Stimulated activated effector memory CD8-positive, alpha-beta T cell treated with anti-CD3 and anti-CD28 coated beads, Interleukin-12 subunit alpha, Interleukin-12 subunit beta, amount 100 ng/mL, for 72 hours (primary cell): ENCODE measurements at regions not wholly inside any gene's neighbourhood (a gene's known extent, or its start where the extent isn't known, plus 50 kb on each side); places are given as distances from the start of the nearest gene placed in this dataset.

Source experiments
- ATAC-seq: fragments of 150-1000 bp; cut with Tn5 transposase; 2 replicates; pipeline ENCODE4 v1.10.0; 2021
- DNase-seq, 2 donors: peaks; one replicate each; pipeline ENCODE4 v3.0.0; 2021 to 2022; ENCODE audit warnings: low spot score in 2 of 2
- H3K27ac Mint-ChIP-seq: one replicate; pipeline ENCODE4 v1.8.0; 2022; ENCODE audit warnings: mild to moderate bottlenecking, mixed read lengths
- H3K36me3 Mint-ChIP-seq: one replicate; pipeline ENCODE4 v1.8.0; 2022; ENCODE audit warnings: mild to moderate bottlenecking, mixed read lengths
- H3K4me1 Mint-ChIP-seq: one replicate; pipeline ENCODE4 v1.8.0; 2022; ENCODE audit warnings: mixed read lengths
- H3K4me3 Mint-ChIP-seq: one replicate; pipeline ENCODE4 v1.8.0; 2022; ENCODE audit warnings: mild to moderate bottlenecking, mixed read lengths
- H3K9me3 Mint-ChIP-seq: one replicate; pipeline ENCODE4 v1.8.0; 2022; ENCODE audit warnings: mixed read lengths

DNA sequence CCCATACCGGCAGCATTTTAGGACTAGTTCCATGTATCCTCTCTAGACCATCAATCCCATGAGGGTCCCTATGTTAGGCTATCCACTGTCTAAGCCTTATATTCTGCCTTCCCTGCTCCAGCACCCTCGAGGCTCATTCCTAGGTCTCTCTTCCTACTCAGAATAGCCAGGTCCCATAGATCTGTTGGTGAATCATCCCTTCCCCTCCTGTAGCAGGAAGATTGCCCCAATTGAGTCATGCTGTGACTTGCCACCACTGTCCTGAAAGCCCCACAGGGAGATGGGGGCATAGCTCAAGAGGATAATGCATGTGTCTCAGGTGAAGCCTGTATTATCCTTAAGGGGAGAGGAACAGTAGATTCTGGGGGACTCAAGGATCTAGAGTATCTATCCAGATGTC is 143.1 kb upstream of the MOCS1 start:
- Mint-ChIP-seq H3K27ac (no peak overlapping the region), H3K4me3 (no peak overlapping the region), H3K36me3 (no peaks in the 10 kb centered on the region), H3K4me1 (no peaks in the 10 kb centered on the region), H3K9me3 (peaks cover 2% of the 10 kb centered on the region)
- ATAC-seq (no peak), DNase-seq (no peak)

DNA sequence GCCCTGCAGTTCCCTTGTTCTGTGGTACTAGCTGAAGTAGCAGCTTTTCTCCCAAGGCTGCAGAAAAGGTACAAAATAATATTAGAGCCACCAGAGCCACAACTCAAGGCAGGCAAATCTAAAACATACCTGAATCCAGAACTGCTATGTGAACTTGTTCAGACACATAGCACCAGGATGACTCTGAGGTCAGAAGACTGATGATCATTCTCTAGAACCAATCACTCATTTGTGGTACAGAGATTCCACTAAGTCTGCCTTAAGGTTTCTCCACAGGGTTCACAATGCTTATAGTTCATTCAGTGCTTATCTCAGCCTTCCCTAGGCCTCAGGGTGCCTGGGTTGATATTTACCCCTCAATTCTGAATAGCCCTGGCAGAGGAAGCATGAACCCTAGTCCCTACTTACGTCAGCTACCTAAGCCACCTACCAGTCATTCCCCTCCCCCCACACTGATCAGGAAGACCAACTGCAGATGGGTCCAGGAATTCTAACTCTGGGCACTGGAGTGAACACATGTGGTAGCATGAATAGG is 140.9 kb upstream of the MOCS1 start:
- H3K4me3 Mint-ChIP-seq: no peak overlapping the region
- no peak overlapping the region for H3K27ac Mint-ChIP-seq
- peaks cover 2% of the 10 kb centered on the region for H3K9me3 Mint-ChIP-seq
- H3K36me3 Mint-ChIP-seq: no peaks in the 10 kb centered on the region
- no peak for ATAC-seq
- no peak for DNase-seq
- no peaks in the 10 kb centered on the region for H3K4me1 Mint-ChIP-seq

DNA sequence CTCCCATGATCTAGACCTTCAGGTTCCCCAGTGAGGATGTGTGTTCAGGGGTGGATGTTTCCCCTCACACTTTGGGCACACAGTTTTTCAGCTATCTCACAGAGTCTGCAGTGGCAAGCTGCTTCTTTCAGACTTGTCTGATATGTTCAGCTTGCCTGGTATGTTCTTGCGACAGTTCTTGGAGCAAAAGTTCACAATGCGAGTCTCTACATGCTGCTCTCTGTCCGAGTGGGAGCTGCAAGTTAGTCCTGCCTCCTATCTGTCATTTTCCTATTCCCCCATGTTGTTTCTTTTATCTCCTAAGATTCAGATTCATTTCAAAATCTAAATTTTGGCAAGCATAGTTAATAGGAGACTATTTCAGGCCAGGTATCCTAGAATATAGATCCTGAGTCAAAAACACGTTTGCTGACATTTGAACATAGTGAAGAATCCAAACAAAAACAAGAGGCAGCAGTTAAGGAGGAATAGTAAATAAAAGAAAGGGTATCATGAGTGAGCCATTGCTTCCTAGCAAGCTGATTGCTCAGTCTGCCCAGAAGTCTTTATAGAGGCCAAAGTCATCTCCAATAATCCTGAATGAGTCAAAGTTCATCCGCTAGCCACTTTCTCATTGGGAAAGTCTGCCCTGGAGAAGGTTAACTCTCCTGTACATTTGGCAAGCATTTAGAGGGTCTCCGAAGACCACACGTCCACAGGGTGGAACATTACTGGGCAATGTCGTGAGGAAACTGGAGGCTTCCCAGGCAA is 140.2 kb upstream of the MOCS1 start:
- Mint-ChIP-seq H3K36me3 (no peaks in the 10 kb centered on the region), H3K27ac (no peak overlapping the region), H3K4me3 (no peak overlapping the region), H3K9me3 (peaks cover 2% of the 10 kb centered on the region), H3K4me1 (no peaks in the 10 kb centered on the region)
- DNase-seq: no peak
- ATAC-seq: no peak

DNA sequence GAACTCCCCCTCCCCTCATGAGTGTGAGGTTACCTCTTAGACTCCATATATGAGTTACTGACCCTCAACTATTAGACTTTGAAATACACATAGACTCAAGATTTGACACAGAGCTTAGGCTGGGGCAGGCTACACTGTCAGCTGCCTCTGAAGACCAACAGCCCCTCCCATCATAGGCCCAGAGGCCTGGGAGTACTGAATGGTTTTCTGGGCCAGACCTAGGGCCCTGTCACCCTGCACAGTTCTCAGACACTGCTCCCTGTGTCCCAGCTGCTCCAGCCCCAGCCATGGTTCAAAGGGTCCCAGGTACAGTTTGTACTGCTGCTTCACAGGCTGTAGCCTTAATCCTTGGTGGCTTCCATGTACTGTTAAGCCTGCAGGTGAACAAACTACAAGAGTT is 132.1 kb upstream of the MOCS1 start:
- ATAC-seq: no peak

DNA sequence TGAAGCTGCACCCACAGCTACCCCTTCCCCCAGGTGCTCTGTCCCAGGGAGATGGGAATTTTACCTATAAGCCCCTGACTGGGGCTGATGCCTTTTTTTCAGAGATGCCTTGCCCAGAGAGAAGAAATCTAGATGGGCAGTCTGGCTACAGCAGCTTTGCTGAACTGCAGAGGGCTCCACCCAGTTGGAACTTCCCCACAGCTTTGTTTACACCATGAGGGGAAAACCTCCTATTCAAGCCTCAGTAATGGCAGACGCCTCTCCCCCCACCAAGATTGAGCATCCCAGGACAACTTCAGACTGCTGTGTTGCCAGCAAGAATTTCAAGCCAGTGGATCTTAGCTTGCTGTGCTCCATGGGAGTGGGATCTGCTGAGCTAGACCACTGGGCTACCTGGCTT is 122.6 kb upstream of the MOCS1 start:
- ATAC-seq: no peak

More for the DNA sequence above, 132.1 kb upstream of the MOCS1 start:
- Mint-ChIP-seq H3K27ac (no peak overlapping the region), H3K4me3 (no peak overlapping the region), H3K36me3 (no peaks in the 10 kb centered on the region), H3K4me1 (no peaks in the 10 kb centered on the region), H3K9me3 (no peaks in the 10 kb centered on the region)
- no peak for DNase-seq

DNA sequence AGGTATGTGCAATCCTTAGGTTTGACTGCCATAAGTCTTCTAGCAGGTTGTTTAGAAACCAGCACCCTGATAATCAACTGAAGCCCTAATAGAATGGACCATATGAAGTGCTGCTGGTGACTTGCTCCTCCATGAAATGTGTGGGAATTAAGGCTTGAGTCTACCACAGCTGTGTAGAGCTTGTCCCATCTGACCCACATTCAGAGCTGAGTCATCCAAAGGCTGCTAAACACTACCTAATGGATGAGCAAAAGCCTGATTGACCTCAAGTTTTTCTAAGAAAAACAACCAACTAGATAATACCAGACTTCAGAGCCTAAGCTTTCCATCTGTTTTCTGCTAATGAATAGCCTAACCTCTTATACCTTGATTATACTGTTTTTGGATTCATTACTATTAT is 120.3 kb upstream of the MOCS1 start:
- Mint-ChIP-seq H3K4me1 (no peaks in the 10 kb centered on the region), H3K4me3 (no peak overlapping the region), H3K9me3 (no peaks in the 10 kb centered on the region), H3K36me3 (no peaks in the 10 kb centered on the region), H3K27ac (no peak overlapping the region)
- no peak for ATAC-seq
- no peak for DNase-seq

More for the DNA sequence above, 122.6 kb upstream of the MOCS1 start:
- H3K9me3 Mint-ChIP-seq: no peaks in the 10 kb centered on the region
- H3K4me3 Mint-ChIP-seq: no peak overlapping the region
- H3K36me3 Mint-ChIP-seq: no peaks in the 10 kb centered on the region
- DNase-seq: no peak
- H3K4me1 Mint-ChIP-seq: no peaks in the 10 kb centered on the region
- no peak overlapping the region for H3K27ac Mint-ChIP-seq

DNA sequence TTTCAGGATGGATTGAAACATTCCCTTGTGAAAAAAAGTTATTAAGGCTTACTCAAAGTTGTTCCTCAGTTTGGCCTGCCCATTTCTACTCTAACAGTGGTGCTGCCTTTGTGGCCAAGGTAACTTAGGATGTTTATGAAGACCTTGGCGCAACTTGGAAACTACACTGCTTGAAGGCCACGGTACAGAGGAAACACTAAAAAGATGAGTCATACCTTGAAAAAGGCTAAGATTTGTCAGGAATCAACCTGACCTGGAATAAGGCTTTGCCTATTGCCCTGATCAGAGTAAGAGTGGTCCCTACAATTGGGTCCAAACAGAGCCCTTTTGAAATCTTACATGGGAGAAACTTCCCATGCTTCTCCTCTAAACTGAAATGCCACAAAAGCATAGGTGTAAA is 119.9 kb upstream of the MOCS1 start:
- DNase-seq: no peak
- H3K9me3 Mint-ChIP-seq: no peaks in the 10 kb centered on the region
- no peak for ATAC-seq
- no peak overlapping the region for H3K4me3 Mint-ChIP-seq
- H3K36me3 Mint-ChIP-seq: no peaks in the 10 kb centered on the region
- no peak overlapping the region for H3K27ac Mint-ChIP-seq
- H3K4me1 Mint-ChIP-seq: no peaks in the 10 kb centered on the region

DNA sequence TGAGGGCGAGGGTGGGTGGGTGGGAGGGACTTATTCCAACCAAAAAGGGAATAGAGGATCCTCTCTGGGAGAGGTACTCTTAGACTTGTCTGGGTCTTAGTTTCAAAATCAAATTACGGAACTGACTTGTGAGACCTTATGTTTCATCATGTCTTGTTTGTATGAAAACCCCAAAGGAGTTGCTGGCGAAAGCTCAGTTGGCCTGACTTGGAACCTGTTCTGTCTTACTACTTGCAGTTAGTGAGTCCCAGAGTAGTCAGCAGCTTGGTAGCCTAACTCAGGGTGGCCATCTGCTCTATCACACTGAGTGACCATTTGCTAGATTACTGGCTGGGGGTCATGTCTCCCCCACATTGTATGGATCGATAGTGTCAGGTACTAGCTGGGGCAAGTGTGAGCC is 114.9 kb upstream of the MOCS1 start:
- no peak overlapping the region for H3K27ac Mint-ChIP-seq
- no peak for ATAC-seq
- H3K9me3 Mint-ChIP-seq: no peaks in the 10 kb centered on the region
- no peaks in the 10 kb centered on the region for H3K4me1 Mint-ChIP-seq
- H3K4me3 Mint-ChIP-seq: no peak overlapping the region
- DNase-seq: no peak
- no peaks in the 10 kb centered on the region for H3K36me3 Mint-ChIP-seq

DNA sequence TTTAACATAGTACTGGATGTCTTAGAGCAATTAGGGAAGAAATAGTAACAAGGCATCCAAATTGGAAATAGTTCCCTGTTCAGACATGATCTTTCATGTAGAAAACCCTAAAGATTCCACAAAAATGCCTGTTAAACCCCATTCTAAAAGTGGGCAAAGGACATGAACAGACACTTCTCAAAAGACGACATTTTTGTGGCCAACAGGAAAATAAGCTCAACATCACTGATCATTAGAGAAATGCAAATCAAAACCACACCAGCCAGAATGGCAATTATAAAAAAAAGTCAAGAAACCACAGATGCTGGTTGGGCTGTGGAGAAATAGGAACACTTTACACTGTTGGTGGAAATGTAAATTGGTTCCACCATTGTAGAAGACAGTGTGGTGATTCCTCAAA is 109.9 kb upstream of the MOCS1 start:
- Mint-ChIP-seq H3K27ac (no peak overlapping the region), H3K4me1 (no peaks in the 10 kb centered on the region), H3K36me3 (no peaks in the 10 kb centered on the region), H3K4me3 (no peak overlapping the region), H3K9me3 (no peaks in the 10 kb centered on the region)
- DNase-seq (no peak), ATAC-seq (no peak)

DNA sequence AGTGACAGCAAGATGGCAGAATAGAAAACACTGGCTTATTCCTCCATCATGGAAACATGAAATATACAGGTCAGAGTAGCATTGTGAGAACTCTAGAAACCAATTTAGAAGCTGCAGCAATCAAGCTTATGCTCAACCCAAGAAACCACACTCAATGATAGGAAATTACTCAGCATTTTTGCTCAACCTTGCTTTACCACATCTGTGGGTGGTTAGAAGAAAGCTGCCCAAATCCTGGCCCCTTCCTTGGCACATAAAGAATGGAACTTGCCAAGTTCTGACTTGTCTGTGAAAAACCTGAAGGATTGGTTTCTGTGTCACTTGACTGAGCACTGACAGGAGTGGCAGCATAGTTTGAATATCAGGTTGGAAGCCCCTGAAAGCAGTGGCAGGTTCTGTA is 108.0 kb upstream of the MOCS1 start:
- DNase-seq (no peak), ATAC-seq (no peak)
- H3K4me1 Mint-ChIP-seq: no peaks in the 10 kb centered on the region
- H3K9me3 Mint-ChIP-seq: no peaks in the 10 kb centered on the region
- H3K4me3 Mint-ChIP-seq: no peak overlapping the region
- no peaks in the 10 kb centered on the region for H3K36me3 Mint-ChIP-seq
- no peak overlapping the region for H3K27ac Mint-ChIP-seq

DNA sequence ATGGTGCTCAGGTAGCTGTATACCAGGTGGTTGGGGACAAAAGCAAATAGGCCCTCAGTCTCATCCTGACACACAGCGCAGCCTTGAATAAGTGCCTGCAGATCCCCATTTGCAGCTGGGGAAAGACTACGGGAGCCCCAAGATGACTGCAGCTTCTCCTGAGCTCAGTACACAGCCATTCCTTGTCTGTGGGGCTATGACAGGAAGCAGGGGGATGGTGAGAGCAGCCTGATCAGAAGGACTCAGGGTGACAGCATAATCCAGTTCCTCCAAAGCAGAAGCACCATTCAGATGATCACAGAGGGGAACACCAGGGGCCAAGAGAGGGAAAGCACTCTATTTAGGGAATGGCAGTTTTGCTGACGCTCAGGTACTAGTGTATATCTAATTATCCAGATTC is 104.8 kb upstream of the MOCS1 start:
- Mint-ChIP-seq H3K4me3 (no peak overlapping the region), H3K36me3 (no peaks in the 10 kb centered on the region), H3K9me3 (peaks cover 2% of the 10 kb centered on the region), H3K27ac (no peak overlapping the region), H3K4me1 (no peaks in the 10 kb centered on the region)
- ATAC-seq: no peak
- no peak for DNase-seq

DNA sequence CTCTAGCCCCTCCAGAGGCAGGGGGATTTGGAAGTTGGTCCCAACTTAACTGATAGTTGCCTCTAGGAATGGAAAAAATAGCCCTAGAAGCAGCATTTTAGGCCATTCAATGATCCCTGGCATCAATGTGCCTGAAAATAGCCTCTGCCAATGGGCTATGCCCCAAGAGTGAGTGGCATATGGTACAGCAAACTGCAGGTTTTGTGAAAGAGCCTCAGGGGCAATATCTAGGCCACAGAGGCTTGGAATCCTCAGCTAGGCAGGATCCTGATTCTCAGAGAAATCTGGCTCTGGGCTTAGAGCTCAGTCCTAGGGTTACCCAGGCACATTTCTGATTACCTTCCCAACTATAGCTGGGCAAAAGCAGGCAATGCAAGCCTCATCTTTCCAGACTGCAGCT is 104.4 kb upstream of the MOCS1 start:
- ATAC-seq (no peak), DNase-seq (no peak)
- Mint-ChIP-seq H3K4me3 (no peak overlapping the region), H3K36me3 (no peaks in the 10 kb centered on the region), H3K4me1 (no peaks in the 10 kb centered on the region), H3K27ac (no peak overlapping the region), H3K9me3 (peaks cover 2% of the 10 kb centered on the region)

DNA sequence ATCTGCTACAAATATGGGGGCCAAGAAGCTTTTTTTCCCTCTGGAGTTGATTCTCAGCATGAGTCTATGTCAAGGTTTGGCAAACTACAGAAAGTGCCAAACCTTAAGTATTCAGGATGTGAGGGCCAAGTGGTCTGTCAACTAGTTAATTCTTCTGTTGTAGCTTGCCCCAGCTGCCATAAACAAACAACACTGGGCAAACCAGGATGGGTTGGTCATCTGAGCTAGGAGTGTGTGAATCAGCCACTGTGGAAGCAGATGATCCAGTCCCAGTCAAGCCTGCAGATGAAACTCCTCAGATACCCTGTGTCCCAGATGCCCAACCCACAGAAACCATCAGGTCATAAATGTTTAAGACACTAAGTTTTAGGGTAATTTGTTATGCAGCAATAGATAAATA is 103.0 kb upstream of the MOCS1 start:
- ATAC-seq (no peak), DNase-seq (no peak)
- no peaks in the 10 kb centered on the region for H3K36me3 Mint-ChIP-seq

DNA sequence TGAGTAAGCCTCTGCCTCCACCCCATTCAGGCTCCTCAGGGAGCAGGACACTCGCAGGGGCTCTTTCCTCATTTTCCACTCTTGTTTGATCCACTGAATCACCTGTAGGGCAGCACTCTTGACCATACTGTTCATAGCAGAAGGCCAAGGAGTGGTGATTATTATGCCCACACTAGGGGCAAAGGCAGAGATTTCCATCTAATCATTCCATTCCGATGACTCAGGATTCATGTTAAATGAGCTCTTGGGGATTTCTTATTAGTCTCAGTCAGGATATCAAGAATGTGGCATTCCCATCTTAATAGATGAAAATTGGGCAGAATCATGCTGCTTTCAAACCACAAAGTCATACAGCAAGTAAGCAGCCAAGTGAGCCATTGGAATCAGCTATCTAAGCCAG is 101.9 kb upstream of the MOCS1 start:
- no peak for DNase-seq
- no peaks in the 10 kb centered on the region for H3K36me3 Mint-ChIP-seq
- no peak overlapping the region for H3K4me3 Mint-ChIP-seq
- no peaks in the 10 kb centered on the region for H3K4me1 Mint-ChIP-seq
- no peak for ATAC-seq
- H3K9me3 Mint-ChIP-seq: peaks cover 2% of the 10 kb centered on the region
- H3K27ac Mint-ChIP-seq: no peak overlapping the region

More for the DNA sequence above, 103.0 kb upstream of the MOCS1 start:
- no peaks in the 10 kb centered on the region for H3K4me1 Mint-ChIP-seq
- peaks cover 2% of the 10 kb centered on the region for H3K9me3 Mint-ChIP-seq
- H3K4me3 Mint-ChIP-seq: no peak overlapping the region
- no peak overlapping the region for H3K27ac Mint-ChIP-seq

DNA sequence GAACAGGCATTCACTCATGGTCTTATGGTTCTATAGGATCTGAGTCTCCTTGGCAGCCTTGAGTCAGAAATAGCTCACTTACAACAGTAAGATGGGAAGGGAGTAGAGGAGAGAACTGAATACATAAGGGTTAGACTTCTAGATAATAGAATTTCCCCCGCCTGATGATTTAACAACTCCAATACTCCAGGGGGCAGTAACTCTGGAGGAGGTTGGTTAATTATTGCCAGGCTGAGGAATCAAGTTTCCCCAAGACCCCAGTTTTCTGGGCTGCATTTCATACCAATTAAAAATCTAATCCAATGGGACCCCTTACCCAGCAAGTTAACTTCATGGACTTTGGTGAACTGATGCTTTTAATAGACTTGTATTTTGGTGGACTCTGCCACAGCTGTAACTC is 94.2 kb upstream of the MOCS1 start:
- no peaks in the 10 kb centered on the region for H3K4me1 Mint-ChIP-seq

DNA sequence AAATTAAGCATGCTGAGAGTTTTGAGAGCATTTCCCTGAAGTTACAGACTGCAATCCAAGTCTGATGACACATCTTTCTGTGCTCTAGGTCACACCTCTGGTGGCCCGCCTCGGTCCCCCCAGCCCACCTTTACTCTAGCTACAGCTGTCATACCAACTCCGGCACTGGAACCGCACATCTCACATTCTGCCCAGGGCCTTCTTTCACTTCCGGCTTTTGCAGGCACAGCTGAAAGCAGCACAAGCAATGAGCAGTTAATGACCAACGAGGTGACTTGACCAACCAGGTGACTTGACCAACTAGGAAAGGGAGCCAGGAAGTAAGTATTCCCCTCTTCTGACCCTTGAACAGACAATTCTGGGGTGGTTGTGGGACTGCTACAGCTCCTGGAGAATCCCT is 88.6 kb upstream of the MOCS1 start:
- H3K4me3 Mint-ChIP-seq: no peak overlapping the region
- peaks cover 7% of the 10 kb centered on the region for H3K9me3 Mint-ChIP-seq
- DNase-seq (no peak), ATAC-seq (no peak)
- no peaks in the 10 kb centered on the region for H3K4me1 Mint-ChIP-seq
- no peak overlapping the region for H3K27ac Mint-ChIP-seq
- no peaks in the 10 kb centered on the region for H3K36me3 Mint-ChIP-seq

More for the DNA sequence above, 94.2 kb upstream of the MOCS1 start:
- H3K9me3 Mint-ChIP-seq: no peaks in the 10 kb centered on the region
- no peak overlapping the region for H3K4me3 Mint-ChIP-seq
- ATAC-seq: no peak
- no peaks in the 10 kb centered on the region for H3K36me3 Mint-ChIP-seq
- DNase-seq: no peak
- H3K27ac Mint-ChIP-seq: no peak overlapping the region
